IMR-90 (cell line): ENCODE measurements at regions not wholly inside any gene's neighbourhood (a gene's known extent, or its start where the extent isn't known, plus 50 kb on each side); places are given as distances from the start of the nearest gene placed in this dataset.

Experiments used
- ATAC-seq: fragments of 200-7000 bp; cut with Tn5 transposase; 2 replicates; pipeline ENCODE4 v1.9.1; 2020; ENCODE audit warnings: low read depth, mild to moderate bottlenecking, moderate library complexity
- BruUV-seq: library from RNA; stranded (reverse); fragments of 400-500 nt; replicated peaks from 2 replicates; lab custom pipeline; 2021; lab: Mats Ljungman, UMichigan
- CTCF ChIA-PET: fragments of 300-600 bp; formaldehyde crosslinking; extraction: SDS; loops from one replicate; lab custom pipeline; 2021; ENCODE audit warnings: antibody characterized with exemption; lab: Yijun Ruan, JAX
- POLR2A ChIA-PET: fragments of 300-600 bp; sonication (Branson Sonifier 250); formaldehyde crosslinking; loops from one replicate; lab custom pipeline; 2022; ENCODE audit warnings: antibody characterized with exemption; ENCODE audit not compliant: unreplicated experiment; lab: Charles Lee
- DNase-seq: peaks from one replicate; pipeline ENCODE4 v3.0.0; 2013
- H2AFZ ChIP-seq: replicated peaks from 2 replicates; pipeline ENCODE3; 2013; ENCODE audit warnings: low read length, mild to moderate bottlenecking; ENCODE audit not compliant: poor library complexity
- H2AK5ac ChIP-seq: 2 replicates; pipeline ENCODE4 v1.6.1; 2013; ENCODE audit warnings: low read depth, low read length, inconsistent platforms
- H2AK9ac ChIP-seq: replicated peaks from 2 replicates; pipeline ENCODE3; 2013; ENCODE audit warnings: mild to moderate bottlenecking, low read depth, low read length, moderate library complexity; ENCODE audit not compliant: poor library complexity
- H2BK120ac ChIP-seq: 2 replicates; pipeline ENCODE4 v1.6.1; 2013; ENCODE audit warnings: low read depth, low read length, inconsistent platforms
- H2BK15ac ChIP-seq: 3 replicates; pipeline ENCODE4 v1.6.1; 2013; ENCODE audit warnings: low read depth, low read length, inconsistent platforms
- H2BK20ac ChIP-seq: 2 replicates; pipeline ENCODE4 v1.6.1; 2013; ENCODE audit warnings: low read depth, mild to moderate bottlenecking, inconsistent platforms, low read length, moderate library complexity
- H2BK5ac ChIP-seq: 2 replicates; pipeline ENCODE4 v1.6.1; 2013; ENCODE audit warnings: mild to moderate bottlenecking, low read depth, low read length, inconsistent platforms; ENCODE audit not compliant: poor library complexity, severe bottlenecking
- H3K14ac ChIP-seq: replicated peaks from 2 replicates; pipeline ENCODE4 v1.6.1; 2013; ENCODE audit warnings: low read depth, low read length, inconsistent platforms
- H3K18ac ChIP-seq: 2 replicates; pipeline ENCODE4 v1.6.1; 2013; ENCODE audit warnings: low read depth, low read length, control low read depth
- H3K23ac ChIP-seq: 2 replicates; pipeline ENCODE4 v1.6.1; 2013; ENCODE audit warnings: low read depth, low read length, inconsistent platforms
- H3K27ac ChIP-seq: 2 replicates; pipeline ENCODE4 v1.5.1; 2013; ENCODE audit warnings: mild to moderate bottlenecking, control low read depth, low read length; ENCODE audit not compliant: insufficient read depth
- H3K27me3 ChIP-seq: 2 replicates; pipeline ENCODE4 v1.6.1; 2013; ENCODE audit warnings: low read length; ENCODE audit not compliant: control insufficient read depth, insufficient read depth
- H3K36me3 ChIP-seq: 2 replicates; pipeline ENCODE4 v1.6.1; 2013; ENCODE audit warnings: low read length, mixed read lengths; ENCODE audit not compliant: control insufficient read depth, insufficient read depth
- H3K4ac ChIP-seq: 2 replicates; pipeline ENCODE4 v1.6.1; 2013; ENCODE audit warnings: low read depth, low read length, inconsistent platforms
- H3K4me1 ChIP-seq: 2 replicates; pipeline ENCODE4 v1.6.1; 2013; ENCODE audit warnings: low read length, mixed read lengths; ENCODE audit not compliant: control insufficient read depth, insufficient read depth
- H3K4me2 ChIP-seq: 2 replicates; pipeline ENCODE4 v1.6.1; 2013; ENCODE audit warnings: low read depth, mild to moderate bottlenecking, control low read depth, low read length, moderate library complexity
- H3K4me3 ChIP-seq: 2 replicates; pipeline ENCODE4 v1.5.1; 2013; ENCODE audit warnings: low read depth, mild to moderate bottlenecking, control low read depth, low read length, moderate library complexity; ENCODE audit not compliant: insufficient read depth
- H3K56ac ChIP-seq: 2 replicates; pipeline ENCODE4 v1.6.1; 2013; ENCODE audit warnings: low read length, inconsistent platforms; ENCODE audit not compliant: insufficient read depth; ENCODE audit errors: extremely low read depth
- H3K79me1 ChIP-seq, 2 experiments: 2 replicates each; pipeline ENCODE4 v1.6.1; 2013; ENCODE audit warnings: low read length in 2 of 2, inconsistent platforms in 1 of 2, low read depth in 1 of 2
- H3K9ac ChIP-seq: 2 replicates; pipeline ENCODE4 v1.6.1; 2013; ENCODE audit warnings: low read depth, low read length, control low read depth
- H3K9me1 ChIP-seq: 2 replicates; pipeline ENCODE4 v1.6.1; 2013; ENCODE audit warnings: low read length, inconsistent platforms; ENCODE audit not compliant: insufficient read depth
- H3K9me3 ChIP-seq: 2 replicates; pipeline ENCODE4 v1.6.1; 2013; ENCODE audit warnings: low read length; ENCODE audit not compliant: control insufficient read depth, insufficient read depth
- H4K20me1 ChIP-seq: 2 replicates; pipeline ENCODE4 v1.6.1; 2013; ENCODE audit warnings: low read length, inconsistent platforms; ENCODE audit not compliant: insufficient read depth
- H4K5ac ChIP-seq: 2 replicates; pipeline ENCODE4 v1.6.1; 2013; ENCODE audit warnings: mild to moderate bottlenecking, low read depth, low read length, control low read depth
- H4K8ac ChIP-seq, 2 experiments: 2 replicates each; pipeline ENCODE4 v1.6.1; 2013; ENCODE audit warnings: low read depth in 2 of 2, low read length in 2 of 2, control low read depth in 1 of 2, inconsistent platforms in 1 of 2
- H4K91ac ChIP-seq: 2 replicates; pipeline ENCODE4 v1.6.1; 2013; ENCODE audit warnings: low read depth, low read length, inconsistent platforms; ENCODE audit not compliant: insufficient read depth
- BHLHE40 ChIP-seq: fragments of 150-350 bp; IDR thresholded peaks from 2 replicates; pipeline ENCODE4 v1.6.1; 2016; ENCODE audit warnings: mild to moderate bottlenecking, low read depth, low read length
- CHD1 ChIP-seq: IDR thresholded peaks from 2 replicates; pipeline ENCODE4 v1.6.1; 2012; ENCODE audit warnings: low read depth, low read length, improper control_type of control experiment
- MXI1 ChIP-seq: IDR thresholded peaks from 2 replicates; pipeline ENCODE4 v1.6.1; 2012; ENCODE audit warnings: low read depth, mild to moderate bottlenecking, low read length, moderate library complexity, borderline replicate concordance
- RAD21 ChIP-seq: IDR thresholded peaks from 2 replicates; pipeline ENCODE4 v1.6.1; 2012; ENCODE audit warnings: low read length, improper control_type of control experiment
- RFX5 ChIP-seq: IDR thresholded peaks from 2 replicates; pipeline ENCODE4 v1.8.0; 2012; ENCODE audit warnings: low read depth, mild to moderate bottlenecking, low read length, moderate library complexity
- USF2 ChIP-seq: fragments of 150-350 bp; IDR thresholded peaks from 2 replicates; pipeline ENCODE4 v1.6.1; 2017; ENCODE audit warnings: mild to moderate bottlenecking, antibody characterized with exemption, low read length, low read depth
- WGBS, 2 experiments: methylation state at CpG; one replicate each; pipeline versions ENCODE4 v1.1.5 to v1.1.7; 2013; ENCODE audit warnings: missing lambda C conversion rate in 2 of 2; ENCODE audit not compliant: insufficient read length in 1 of 2; ENCODE audit errors: extremely low coverage in 2 of 2; 5-methylcytosine and 5-hydroxymethylcytosine counted together
- dilution Hi-C: fragments of 300-500 bp; cut with HindIII; formaldehyde crosslinking; loops from one replicate; pipeline ENCODE4 v1.14.3; 2018; ENCODE audit warnings: low sequenced_read_pairs; ENCODE audit not compliant: unreplicated experiment
- in situ Hi-C: fragments of 300-500 bp; cut with MboI; formaldehyde crosslinking; loops from 3 replicates; pipeline ENCODE4 v1.14.3; 2019; ENCODE audit warnings: low sequenced_read_pairs, inconsistent platforms, mixed read lengths
- intact Hi-C: fragments of 100-400 bp; cut with micrococcal nuclease; formaldehyde crosslinking; loops from 2 replicates; pipeline ENCODE4 v1.10.0; 2022
- TF ChIP-seq, protein P1 (sequence below): conservative IDR thresholded peaks from 2 replicates; pipeline ENCODE4 v1.5.1; 2012; ENCODE audit warnings: mild to moderate bottlenecking, low read depth, low read length, improper control_type of control experiment

DNA sequence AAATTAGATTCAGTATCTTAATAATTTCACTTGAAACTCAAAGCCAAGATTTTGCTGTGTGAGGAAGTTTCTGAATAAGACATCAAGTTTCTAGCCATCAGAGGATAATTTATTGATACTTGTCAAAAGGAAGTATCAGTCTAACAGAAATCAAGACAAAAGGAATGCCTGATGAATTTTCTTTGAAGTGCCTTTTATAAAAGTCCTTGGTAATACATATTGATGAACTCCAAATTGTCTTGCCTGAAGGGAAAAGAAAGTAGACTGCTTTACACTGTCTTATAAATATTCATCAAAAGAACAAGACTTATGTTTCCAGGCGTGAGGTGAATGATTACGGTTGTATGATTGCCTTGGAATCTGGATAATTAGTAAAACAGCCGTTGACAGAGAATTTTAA, 986.0 kb upstream of the MAP3K7 start:
- intact Hi-C loops, result no loop called here
- Histone ChIP-seq H3K27ac (no peak overlapping the region), H3K4me1 (no peaks in the 10 kb centered on the region), H2BK20ac (no peak overlapping the region), H3K27me3 (no peaks in the 10 kb centered on the region), H3K14ac (no peak overlapping the region), H3K56ac (no peak overlapping the region), H3K4me2 (no peak overlapping the region), H3K23ac (no peak overlapping the region), H4K20me1 (no peaks in the 10 kb centered on the region), H2BK120ac (no peak overlapping the region), H3K9me3 (no peaks in the 10 kb centered on the region), H4K5ac (no peak overlapping the region), H3K36me3 (no peaks in the 10 kb centered on the region), H2BK5ac (no peak overlapping the region), H3K9ac (no peak overlapping the region), H2BK15ac (no peak overlapping the region), H2AK5ac (no peak overlapping the region), H3K9me1 (no peaks in the 10 kb centered on the region), H2AK9ac (no peak overlapping the region), H3K4me3 (no peak overlapping the region), H3K79me1 (no peaks in the 10 kb centered on the region), H3K18ac (no peak overlapping the region), H4K8ac (no peak overlapping the region), H3K4ac (no peak overlapping the region), H2AFZ (no peak overlapping the region), H4K91ac (no peak overlapping the region)
- in situ Hi-C loops, result no loop called here
- BruUV-seq, result no TSS peak
- DNase-seq (no peak), ATAC-seq (no peak)
- POLR2A ChIA-PET, result no interaction called here
- WGBS, 2 experiments, result no CpG with 5 or more reads among the region's 3 CpGs
- dilution Hi-C loops, result no loop called here
- no peak for TF ChIP-seq MXI1
- no peak for TF ChIP-seq CHD1
- no peak for TF ChIP-seq USF2
- no peak for TF ChIP-seq RAD21
- TF ChIP-seq RFX5, result no peak
- TF ChIP-seq, protein P1, sequence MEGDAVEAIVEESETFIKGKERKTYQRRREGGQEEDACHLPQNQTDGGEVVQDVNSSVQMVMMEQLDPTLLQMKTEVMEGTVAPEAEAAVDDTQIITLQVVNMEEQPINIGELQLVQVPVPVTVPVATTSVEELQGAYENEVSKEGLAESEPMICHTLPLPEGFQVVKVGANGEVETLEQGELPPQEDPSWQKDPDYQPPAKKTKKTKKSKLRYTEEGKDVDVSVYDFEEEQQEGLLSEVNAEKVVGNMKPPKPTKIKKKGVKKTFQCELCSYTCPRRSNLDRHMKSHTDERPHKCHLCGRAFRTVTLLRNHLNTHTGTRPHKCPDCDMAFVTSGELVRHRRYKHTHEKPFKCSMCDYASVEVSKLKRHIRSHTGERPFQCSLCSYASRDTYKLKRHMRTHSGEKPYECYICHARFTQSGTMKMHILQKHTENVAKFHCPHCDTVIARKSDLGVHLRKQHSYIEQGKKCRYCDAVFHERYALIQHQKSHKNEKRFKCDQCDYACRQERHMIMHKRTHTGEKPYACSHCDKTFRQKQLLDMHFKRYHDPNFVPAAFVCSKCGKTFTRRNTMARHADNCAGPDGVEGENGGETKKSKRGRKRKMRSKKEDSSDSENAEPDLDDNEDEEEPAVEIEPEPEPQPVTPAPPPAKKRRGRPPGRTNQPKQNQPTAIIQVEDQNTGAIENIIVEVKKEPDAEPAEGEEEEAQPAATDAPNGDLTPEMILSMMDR, result no peak
- TF ChIP-seq BHLHE40, result no peak
- CTCF ChIA-PET, result no interaction called here
